PC-3 (cell line): ENCODE measurements at regions not wholly inside any gene's neighbourhood (a gene's known extent, or its start where the extent isn't known, plus 50 kb on each side); places are given as distances from the start of the nearest gene placed in this dataset.

ENCODE experiments used
- ATAC-seq: fragments of 200-7000 bp; cut with Tn5 transposase; 2 replicates; pipeline ENCODE4 v1.9.1; 2020; ENCODE audit warnings: mild to moderate bottlenecking, moderate library complexity
- BruUV-seq: library from RNA; stranded (reverse); fragments of 400-500 nt; replicated peaks from 2 replicates; lab custom pipeline; 2021; lab: Mats Ljungman, UMichigan
- CTCF ChIA-PET: fragments of 300-600 bp; sonication (Branson Sonifier 250); formaldehyde crosslinking; loops from one replicate; lab custom pipeline; 2022; ENCODE audit warnings: antibody characterized with exemption; lab: Charles Lee
- POLR2A ChIA-PET: fragments of 300-600 bp; sonication (Branson Sonifier 250); formaldehyde crosslinking; loops from one replicate; lab custom pipeline; 2022; ENCODE audit warnings: antibody characterized with exemption; ENCODE audit not compliant: unreplicated experiment; lab: Charles Lee
- DNase-seq: peaks from one replicate; pipeline ENCODE4 v3.0.0-alpha.2; 2015
- H2AFZ ChIP-seq: fragments of 300-600 bp; sonication (generic); 2 replicates; pipeline ENCODE4 v1.6.0; 2016; ENCODE audit warnings: antibody characterized with exemption, low read length
- H3F3A ChIP-seq: fragments of 300-600 bp; sonication (generic); one replicate; pipeline ENCODE4 v1.6.0; 2017; ENCODE audit warnings: antibody characterized with exemption, low read length, control low read depth, mild to moderate bottlenecking; ENCODE audit not compliant: unreplicated experiment
- H3K27ac ChIP-seq: fragments of 300-600 bp; sonication (generic); 2 replicates; pipeline ENCODE4 v1.5.1; 2016; ENCODE audit warnings: mild to moderate bottlenecking, low read length
- H3K27me3 ChIP-seq: fragments of 300-600 bp; sonication (generic); 2 replicates; pipeline ENCODE4 v1.6.1; 2016; ENCODE audit warnings: low read length, mixed read lengths
- H3K36me3 ChIP-seq: fragments of 300-600 bp; sonication (generic); 2 replicates; pipeline ENCODE4 v1.6.1; 2016; ENCODE audit warnings: low read depth, mixed run types, low read length, mixed read lengths
- H3K4me1 ChIP-seq: fragments of 300-600 bp; sonication (generic); 2 replicates; pipeline ENCODE4 v1.5.1; 2016; ENCODE audit warnings: low read length; ENCODE audit not compliant: insufficient read depth
- H3K4me2 ChIP-seq: fragments of 300-600 bp; sonication (generic); 2 replicates; pipeline ENCODE4 v1.6.0; 2016; ENCODE audit warnings: low read length
- H3K4me3 ChIP-seq: fragments of 300-600 bp; sonication (generic); 2 replicates; pipeline ENCODE4 v1.5.1; 2016; ENCODE audit warnings: mild to moderate bottlenecking, low read length, mixed read lengths
- H3K79me2 ChIP-seq: fragments of 300-600 bp; sonication (generic); 2 replicates; pipeline ENCODE4 v1.6.1; 2017; ENCODE audit warnings: low read length, mixed read lengths
- H3K9ac ChIP-seq: fragments of 300-600 bp; sonication (generic); 2 replicates; pipeline ENCODE4 v1.6.0; 2016; ENCODE audit warnings: mild to moderate bottlenecking, low read length
- H3K9me2 ChIP-seq: fragments of 300-600 bp; sonication (generic); replicated peaks from 2 replicates; pipeline ENCODE4 v1.6.1; 2016; ENCODE audit warnings: mixed run types, low read length, mixed read lengths
- H3K9me3 ChIP-seq: fragments of 300-600 bp; sonication (generic); 2 replicates; pipeline ENCODE4 v1.6.1; 2016; ENCODE audit warnings: low read length, mixed read lengths
- H4K20me1 ChIP-seq: fragments of 300-600 bp; sonication (generic); 2 replicates; pipeline ENCODE4 v1.6.1; 2016; ENCODE audit warnings: low read length, mixed read lengths
- EZH2 ChIP-seq: fragments of 300-600 bp; sonication (generic); IDR thresholded peaks from one replicate; pipeline ENCODE4 v1.6.1; 2017; ENCODE audit warnings: antibody characterized with exemption, mild to moderate bottlenecking, low read length; ENCODE audit not compliant: unreplicated experiment
- EZH2phosphoT487 ChIP-seq: fragments of 300-600 bp; sonication (generic); IDR thresholded peaks from 2 replicates; pipeline ENCODE4 v1.6.1; 2018; ENCODE audit warnings: mild to moderate bottlenecking, antibody characterized with exemption, low read length, borderline replicate concordance
- intact Hi-C: fragments of 100-400 bp; cut with micrococcal nuclease; formaldehyde crosslinking; loops from 2 replicates; pipeline ENCODE4 v1.9.0; 2023
- TF ChIP-seq, protein P1 (sequence below): fragments of 300-600 bp; sonication (generic); conservative IDR thresholded peaks from 2 replicates; pipeline ENCODE4 v1.5.1; 2017; ENCODE audit warnings: antibody characterized with exemption, low read depth, mild to moderate bottlenecking, low read length

GRCh38 chr4:144318797-144319196, 178.3 kb upstream of the GYPA start:
- no peaks in the 10 kb centered on the region for H3K4me1 ChIP-seq
- no peaks in the 10 kb centered on the region for H3F3A ChIP-seq
- H3K9me2 ChIP-seq = no peaks in the 10 kb centered on the region
- no peaks in the 10 kb centered on the region for H4K20me1 ChIP-seq
- TF ChIP-seq, protein P1, sequence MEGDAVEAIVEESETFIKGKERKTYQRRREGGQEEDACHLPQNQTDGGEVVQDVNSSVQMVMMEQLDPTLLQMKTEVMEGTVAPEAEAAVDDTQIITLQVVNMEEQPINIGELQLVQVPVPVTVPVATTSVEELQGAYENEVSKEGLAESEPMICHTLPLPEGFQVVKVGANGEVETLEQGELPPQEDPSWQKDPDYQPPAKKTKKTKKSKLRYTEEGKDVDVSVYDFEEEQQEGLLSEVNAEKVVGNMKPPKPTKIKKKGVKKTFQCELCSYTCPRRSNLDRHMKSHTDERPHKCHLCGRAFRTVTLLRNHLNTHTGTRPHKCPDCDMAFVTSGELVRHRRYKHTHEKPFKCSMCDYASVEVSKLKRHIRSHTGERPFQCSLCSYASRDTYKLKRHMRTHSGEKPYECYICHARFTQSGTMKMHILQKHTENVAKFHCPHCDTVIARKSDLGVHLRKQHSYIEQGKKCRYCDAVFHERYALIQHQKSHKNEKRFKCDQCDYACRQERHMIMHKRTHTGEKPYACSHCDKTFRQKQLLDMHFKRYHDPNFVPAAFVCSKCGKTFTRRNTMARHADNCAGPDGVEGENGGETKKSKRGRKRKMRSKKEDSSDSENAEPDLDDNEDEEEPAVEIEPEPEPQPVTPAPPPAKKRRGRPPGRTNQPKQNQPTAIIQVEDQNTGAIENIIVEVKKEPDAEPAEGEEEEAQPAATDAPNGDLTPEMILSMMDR = no peak
- TF ChIP-seq EZH2 (no peak), EZH2phosphoT487 (no peak)
- no peak overlapping the region for H2AFZ ChIP-seq
- H3K4me2 ChIP-seq = no peak overlapping the region
- H3K27ac ChIP-seq = no peak overlapping the region
- ChIA-PET CTCF (no interaction called here), POLR2A (no interaction called here)
- ATAC-seq = no peak
- H3K27me3 ChIP-seq = 0 out of 2 replicates have a peak, but pooled peaks cover 3% of the 10 kb centered on the region
- no peaks in the 10 kb centered on the region for H3K79me2 ChIP-seq
- intact Hi-C loops = no loop called here
- H3K4me3 ChIP-seq = no peak overlapping the region
- peaks cover 10% of the 10 kb centered on the region; the same call in 1 of the 2 replicates for H3K9me3 ChIP-seq
- no peak overlapping the region for H3K9ac ChIP-seq
- no TSS peak for BruUV-seq
- no peak for DNase-seq
- no peaks in the 10 kb centered on the region for H3K36me3 ChIP-seq

GRCh38 chr4:144336633-144337032, 196.1 kb upstream of the GYPA start:
- Histone ChIP-seq H3K4me3 (no peak overlapping the region), H3F3A (no peaks in the 10 kb centered on the region), H3K9me3 (no peaks in the 10 kb centered on the region), H3K36me3 (no peaks in the 10 kb centered on the region), H3K79me2 (no peaks in the 10 kb centered on the region), H3K9ac (no peak overlapping the region), H3K27ac (no peak overlapping the region), H3K9me2 (no peaks in the 10 kb centered on the region), H4K20me1 (no peaks in the 10 kb centered on the region), H3K27me3 (no peaks in the 10 kb centered on the region), H3K4me2 (no peak overlapping the region), H2AFZ (no peak overlapping the region), H3K4me1 (no peaks in the 10 kb centered on the region)
- TF ChIP-seq EZH2phosphoT487 (no peak), EZH2 (no peak)
- TF ChIP-seq, protein P1 = no peak
- ChIA-PET POLR2A (no interaction called here), CTCF (no interaction called here)
- DNase-seq = no peak
- BruUV-seq = no TSS peak
- ATAC-seq = no peak
- intact Hi-C loops = no loop called here

GRCh38 chr4:144338148-144338547, 197.6 kb upstream of the GYPA start:
- Histone ChIP-seq H3K9ac (no peak overlapping the region), H3K4me2 (no peak overlapping the region), H3K27me3 (no peaks in the 10 kb centered on the region; the same call in 1 of the 2 replicates), H3K4me3 (no peak overlapping the region), H3K9me3 (no peaks in the 10 kb centered on the region), H4K20me1 (no peaks in the 10 kb centered on the region), H3K27ac (no peak overlapping the region), H3K4me1 (no peaks in the 10 kb centered on the region), H3F3A (no peaks in the 10 kb centered on the region), H3K79me2 (no peaks in the 10 kb centered on the region), H2AFZ (no peak overlapping the region), H3K36me3 (no peaks in the 10 kb centered on the region), H3K9me2 (no peaks in the 10 kb centered on the region)
- BruUV-seq = no TSS peak
- ChIA-PET CTCF (no interaction called here), POLR2A (no interaction called here)
- intact Hi-C loops = no loop called here
- TF ChIP-seq, protein P1 = no peak
- TF ChIP-seq EZH2 (no peak), EZH2phosphoT487 (no peak)
- ATAC-seq (no peak), DNase-seq (no peak)
